Stimulated activated CD4-positive, alpha-beta T cell treated with anti-CD3 and anti-CD28 coated beads, Interleukin-4, amount 100 ng/mL, for 4 hours (primary cell): ENCODE measurements at regions not wholly inside any gene's neighbourhood (a gene's known extent, or its start where the extent isn't known, plus 50 kb on each side); places are given as distances from the start of the nearest gene placed in this dataset.
"Not testable (repeated sequence)": the region's sequence is repeated elsewhere in the genome, so short reads cannot be mapped to it uniquely, and the experiment has no call there.

Source experiments
- DNase-seq, 2 experiments: peaks; one replicate each; pipeline ENCODE4 v3.0.0-alpha.2; 2020

DNA sequence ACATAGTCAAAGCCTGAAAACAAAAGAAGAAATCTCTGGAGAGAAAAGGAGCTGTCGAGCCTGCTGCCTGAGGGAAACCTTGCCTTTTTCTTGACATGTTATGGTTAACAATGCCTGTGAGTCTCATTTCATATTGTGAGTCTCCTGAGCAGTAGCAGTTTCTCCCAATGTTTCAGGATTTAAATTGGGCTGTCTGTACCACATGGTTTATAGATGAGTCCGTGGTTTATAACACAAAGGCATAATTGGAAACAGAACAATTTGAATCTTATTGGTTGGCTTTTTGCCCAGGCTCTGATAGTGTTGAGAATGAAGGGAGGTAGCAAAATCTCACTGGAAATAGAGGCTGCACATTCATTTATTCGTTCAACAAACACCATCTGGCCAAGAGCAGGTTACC is 540.9 kb downstream of the RAB38 start:
- no peak for DNase-seq

DNA sequence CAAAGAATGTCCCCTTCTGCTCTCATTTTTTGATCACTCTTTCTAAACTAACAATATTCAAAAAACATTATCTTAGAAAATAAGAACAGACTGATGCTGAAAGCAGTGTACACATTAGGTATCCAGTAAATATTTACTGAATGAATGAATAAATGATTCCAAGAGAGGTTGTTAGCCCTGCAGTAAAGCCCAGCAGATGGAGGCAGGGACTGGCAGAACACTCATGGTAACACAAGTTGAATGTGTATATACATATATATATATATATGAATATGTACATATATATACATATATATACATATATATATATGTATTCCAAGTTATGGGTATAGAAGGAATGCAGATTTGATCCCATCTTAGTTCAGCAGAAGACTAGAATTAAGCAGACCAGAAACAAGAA is 546.3 kb downstream of the RAB38 start:
- DNase-seq = no peak

DNA sequence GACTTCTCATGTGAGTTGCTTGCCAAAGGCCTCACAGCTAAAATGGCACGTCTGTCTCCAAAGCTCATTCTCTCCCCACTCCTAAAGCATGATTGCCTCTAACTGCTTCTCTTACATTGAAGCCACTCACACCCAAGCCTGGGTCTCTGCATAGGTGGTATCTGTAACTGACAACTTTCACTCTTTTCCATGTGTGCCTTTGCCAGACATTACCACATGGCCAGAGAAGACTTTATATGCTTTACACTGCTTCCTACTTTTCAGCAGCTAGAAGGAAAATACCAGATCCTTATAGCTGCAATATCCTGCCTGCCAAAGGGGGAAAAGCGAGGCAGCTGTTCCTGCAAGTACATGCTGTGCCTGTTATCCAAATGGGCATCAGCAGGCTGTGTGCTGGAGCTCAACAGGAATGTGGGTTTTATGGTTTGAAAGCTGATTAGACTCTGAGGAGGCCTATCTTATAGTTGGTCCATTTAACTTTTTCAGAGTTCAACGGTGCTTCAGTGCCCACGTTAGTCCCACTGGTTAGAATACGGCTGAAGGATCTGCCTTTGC is 547.1 kb downstream of the RAB38 start:
- no peak for DNase-seq

DNA sequence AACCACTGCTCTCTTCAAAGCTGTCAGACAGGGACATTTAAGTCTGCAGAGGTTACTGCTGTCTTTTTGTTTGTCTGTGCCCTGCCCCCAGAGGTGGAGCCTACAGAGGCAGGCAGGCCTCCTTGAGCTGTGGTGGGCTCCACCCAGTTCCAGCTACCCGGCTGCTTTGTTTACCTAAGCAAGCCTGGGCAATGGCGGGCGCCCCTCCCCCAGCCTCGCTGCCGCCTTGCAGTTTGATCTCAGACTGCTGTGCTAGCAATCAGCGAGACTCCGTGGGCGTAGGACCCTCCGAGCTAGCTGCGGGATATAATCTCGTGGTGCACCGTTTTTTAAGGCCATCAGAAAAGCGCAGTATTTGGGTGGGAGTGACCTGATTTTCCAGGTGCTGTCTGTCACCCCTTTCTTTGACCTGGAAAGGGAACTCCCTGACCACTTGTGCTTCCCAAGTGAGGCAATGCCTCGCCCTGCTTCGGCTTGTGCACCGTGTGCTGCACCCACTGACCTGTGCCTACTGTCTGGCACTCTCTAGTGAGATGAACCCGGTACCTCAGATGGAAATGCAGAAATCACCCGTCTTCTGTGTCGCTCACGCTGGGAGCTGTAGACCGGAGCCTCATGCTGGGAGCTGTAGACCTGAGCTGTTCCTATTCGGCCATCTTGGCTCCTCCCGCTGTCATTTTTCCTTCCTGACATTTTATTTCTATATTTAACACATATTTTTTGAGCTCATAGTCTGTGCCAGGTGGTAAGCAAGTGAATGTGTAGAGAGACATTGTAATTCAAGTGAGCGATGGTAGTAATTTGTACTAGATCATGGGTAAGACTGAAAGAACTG is 551.5 kb downstream of the RAB38 start:
- DNase-seq = not testable (repeated sequence)

DNA sequence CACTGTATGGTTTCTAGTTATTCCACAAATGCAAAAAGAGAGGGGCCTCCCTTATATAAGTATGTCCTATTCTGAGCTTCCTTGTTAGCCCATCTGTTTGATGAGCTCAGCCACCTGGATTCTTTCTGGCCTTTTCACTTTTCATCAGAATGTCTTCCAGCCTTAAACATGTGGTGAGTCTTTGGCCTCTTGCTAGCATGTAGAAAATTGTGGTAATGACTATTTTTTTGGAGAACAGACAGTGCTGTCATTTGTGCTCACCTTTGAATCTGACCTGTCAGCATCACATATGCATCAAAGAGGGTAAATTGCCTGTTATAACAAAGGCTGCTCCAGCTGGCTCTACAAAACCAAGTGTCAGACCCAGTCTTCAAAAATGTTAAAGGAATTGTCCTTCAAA is 558.7 kb downstream of the RAB38 start:
- DNase-seq = no peak

DNA sequence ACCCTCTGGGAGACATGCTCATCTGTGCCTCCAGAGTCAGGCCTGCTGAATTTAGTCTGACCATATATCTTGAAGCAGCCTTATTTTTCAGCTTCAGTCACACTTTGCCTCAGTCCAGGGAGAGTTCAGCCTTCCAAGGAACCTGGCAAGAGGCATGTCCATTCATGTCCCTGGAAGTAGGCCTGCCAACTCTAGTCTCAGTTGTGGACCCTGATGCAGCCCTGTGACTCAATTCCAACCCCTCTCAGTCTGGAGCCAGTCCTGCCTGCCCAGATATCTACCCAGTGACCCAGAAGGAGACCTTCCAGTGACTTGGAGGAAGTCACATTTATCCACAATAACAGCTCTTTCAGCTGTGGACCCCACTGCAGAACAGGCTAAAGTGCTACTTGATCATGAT is 566.6 kb downstream of the TMEM135 start:
- no peak for DNase-seq

DNA sequence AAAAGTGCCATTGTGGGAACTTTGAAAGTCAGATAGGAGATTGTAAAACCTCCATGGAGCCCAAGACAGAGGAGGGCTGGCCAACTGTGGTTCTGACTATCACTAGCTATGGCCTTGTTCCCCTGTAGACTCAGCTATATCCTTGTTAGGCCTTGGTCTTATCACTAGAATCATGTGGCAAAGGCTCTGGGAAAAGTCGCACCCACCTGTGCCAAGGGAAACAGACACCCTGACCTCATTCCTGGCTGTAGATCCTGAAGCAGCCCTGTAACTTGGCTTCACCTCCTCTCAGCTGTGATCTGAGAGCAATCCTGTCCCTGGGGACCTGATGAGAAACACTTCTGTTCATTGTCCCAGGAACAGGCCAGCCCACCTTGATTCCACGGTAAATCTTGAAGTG is 566.2 kb downstream of the TMEM135 start:
- DNase-seq = no peak

DNA sequence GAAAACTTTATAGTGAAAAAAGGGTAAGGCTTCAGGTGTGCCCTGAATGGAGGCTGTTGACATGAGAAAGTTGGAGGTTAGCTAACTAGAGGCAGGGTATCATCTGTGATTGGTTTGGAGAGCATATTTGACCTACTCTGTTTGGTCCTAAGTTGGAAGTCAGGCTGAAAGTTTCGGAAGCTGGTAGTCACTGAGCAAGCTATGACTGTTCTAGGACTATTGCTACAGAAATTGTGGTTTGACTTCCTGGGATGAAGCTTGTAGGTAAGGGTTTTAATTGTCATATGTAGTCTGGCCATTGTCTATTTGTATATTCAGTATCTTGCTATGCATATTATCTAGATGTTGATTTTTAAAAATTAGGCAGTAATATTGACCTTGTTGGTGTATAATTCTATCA is 565.0 kb downstream of the TMEM135 start:
- no peak for DNase-seq

DNA sequence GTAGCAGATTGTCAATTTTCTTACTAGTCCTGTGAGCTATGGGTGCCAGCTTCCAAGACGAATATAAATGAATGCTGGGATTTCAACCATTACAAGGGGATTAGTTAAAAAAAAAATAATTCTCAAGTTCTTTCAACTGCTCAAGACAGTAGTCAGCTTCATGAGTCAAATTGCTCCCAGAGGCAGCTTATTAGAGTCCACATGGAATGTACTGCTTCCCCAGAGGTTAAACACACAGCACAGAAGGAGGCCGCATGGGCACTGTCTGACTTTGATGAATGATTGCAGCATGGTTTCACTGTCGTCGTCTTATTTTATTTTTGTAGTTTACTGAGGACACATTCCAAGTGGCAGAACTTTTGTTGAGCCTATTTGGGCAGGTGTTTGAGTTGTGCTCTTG is 563.2 kb downstream of the TMEM135 start:
- DNase-seq = no peak

DNA sequence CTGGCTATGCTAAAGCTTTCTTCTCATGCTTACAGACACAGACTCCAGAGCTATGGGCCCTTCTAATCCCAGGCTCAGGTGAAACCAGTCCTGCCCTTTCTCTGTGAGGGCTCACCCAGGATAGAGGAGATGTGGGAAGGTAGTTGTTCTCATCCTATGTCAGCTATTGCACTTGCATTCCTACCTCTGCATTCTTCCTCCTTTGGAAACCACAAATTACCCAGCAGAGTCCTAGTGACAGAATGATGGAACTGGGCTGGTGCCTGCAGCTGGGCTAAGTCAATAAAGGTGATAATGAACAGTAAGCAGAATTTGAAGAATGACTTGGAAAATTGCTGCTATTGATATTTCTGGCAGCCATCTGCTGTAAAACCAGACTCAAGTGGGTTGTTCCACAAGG is 560.0 kb downstream of the TMEM135 start:
- DNase-seq = no peak

DNA sequence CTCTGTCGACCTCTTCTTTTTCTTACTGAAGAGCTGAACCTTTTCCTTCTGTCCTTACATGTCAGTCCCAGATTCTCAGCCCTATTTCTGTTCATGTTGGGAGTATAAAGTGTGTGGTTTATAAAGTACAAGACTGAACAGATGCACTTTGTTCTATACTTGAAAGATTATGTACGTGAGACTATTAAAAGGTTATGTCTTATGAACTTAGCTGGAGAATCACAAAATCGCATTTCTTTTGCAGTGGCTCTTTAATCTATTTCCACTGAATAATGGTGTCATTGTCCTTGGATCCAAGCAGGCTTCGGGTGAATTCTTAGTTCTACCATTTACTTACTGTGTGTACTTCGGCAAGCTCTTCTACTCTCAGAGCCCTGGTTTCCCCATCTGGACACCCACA is 558.4 kb downstream of the TMEM135 start:
- no peak for DNase-seq

DNA sequence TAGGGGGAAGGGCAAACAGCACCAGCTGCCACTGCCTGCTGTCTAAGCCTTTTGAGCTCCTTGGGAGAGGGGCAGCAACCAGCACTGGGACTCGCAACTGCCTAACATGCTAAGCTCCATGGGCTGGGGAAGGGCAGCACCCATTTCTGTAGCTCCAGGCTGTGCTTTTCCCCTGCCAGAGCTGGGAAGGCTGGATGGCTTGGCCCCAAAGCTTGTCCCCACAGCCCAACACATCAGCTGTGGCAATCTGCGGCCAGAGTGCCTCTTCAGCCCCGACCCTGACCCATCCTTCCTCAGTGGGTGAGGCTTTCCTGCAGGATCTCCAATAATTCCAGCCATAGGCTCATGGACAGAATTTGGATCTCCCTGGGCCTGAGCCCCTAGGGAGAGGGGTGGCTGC is 551.3 kb downstream of the TMEM135 start:
- no peak for DNase-seq

DNA sequence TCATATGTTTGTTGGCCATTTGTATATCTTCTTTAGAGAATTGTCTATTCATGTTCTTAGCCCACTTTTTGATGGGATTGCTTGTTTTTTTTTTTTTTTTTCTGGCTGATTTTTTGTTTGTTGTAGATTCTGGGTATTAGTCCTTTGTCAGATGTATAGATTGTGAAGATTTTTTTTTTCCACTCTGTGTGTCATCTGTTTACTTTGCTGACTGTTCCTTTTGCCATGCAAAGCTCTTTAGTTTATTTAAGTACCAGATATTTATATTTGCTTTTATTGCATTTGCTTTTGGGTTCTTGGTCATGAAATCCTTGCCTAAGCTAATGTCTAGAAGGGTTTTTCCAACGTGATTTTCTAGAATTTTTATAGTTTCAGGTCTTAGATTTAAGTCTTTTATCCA is 547.9 kb downstream of the TMEM135 start:
- DNase-seq = not testable (repeated sequence)

DNA sequence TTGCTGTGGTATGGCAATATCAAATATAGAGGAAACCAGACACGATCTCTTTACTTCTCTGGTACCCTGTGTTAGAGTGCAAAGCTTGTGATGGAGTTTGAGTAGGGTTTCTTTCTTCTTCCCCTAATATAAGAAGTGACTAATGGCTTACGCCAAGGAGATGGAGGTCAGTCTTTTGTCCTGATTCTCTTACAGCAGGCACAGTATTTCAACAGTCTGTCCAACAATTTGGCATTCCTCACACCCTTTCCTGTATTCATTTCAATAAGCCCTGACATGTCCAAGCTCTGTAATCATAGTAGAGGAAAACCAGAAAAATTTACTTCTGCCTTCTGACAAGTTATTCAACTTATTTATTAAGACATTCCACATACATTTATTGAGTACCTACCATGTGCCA is 546.2 kb downstream of the TMEM135 start:
- DNase-seq = no peak

DNA sequence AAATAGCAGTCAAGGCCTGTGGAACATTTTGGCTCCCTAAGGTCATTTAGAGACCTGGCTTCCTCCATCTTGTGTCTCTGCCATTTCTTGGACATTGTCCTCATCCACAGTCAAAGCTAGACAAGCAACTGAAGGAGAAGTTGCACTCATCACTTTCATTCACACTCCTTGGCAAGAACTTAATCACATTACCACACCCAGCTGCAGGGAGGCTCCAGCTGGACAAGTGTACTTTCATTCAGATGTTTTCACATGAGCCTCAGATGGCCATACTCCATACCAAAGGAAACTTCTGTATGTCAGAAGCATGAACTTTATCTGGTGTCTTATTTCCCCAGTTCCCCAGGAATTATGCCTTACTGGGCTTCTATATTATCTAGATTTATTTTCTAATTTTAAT is 537.4 kb downstream of the TMEM135 start:
- DNase-seq = no peak

DNA sequence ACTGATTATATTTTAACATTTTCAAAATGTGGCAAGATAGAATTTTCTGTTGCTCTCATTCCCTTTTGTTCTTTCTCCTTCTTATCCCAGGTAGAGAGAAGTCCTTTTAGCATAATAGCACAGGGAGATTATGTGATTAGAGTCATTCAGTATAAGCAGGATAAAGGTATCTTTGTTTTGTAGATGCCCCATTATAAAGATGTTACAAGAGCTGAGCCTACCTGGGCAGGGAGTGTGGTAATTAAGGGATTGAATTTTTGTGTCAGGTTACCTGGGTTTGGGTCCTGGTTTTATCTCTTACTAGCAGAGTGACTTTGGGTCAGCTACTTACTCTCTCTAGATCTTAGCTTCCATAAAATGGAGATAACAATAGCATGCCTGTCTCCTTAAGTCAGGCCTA is 536.5 kb downstream of the TMEM135 start:
- DNase-seq = no peak

DNA sequence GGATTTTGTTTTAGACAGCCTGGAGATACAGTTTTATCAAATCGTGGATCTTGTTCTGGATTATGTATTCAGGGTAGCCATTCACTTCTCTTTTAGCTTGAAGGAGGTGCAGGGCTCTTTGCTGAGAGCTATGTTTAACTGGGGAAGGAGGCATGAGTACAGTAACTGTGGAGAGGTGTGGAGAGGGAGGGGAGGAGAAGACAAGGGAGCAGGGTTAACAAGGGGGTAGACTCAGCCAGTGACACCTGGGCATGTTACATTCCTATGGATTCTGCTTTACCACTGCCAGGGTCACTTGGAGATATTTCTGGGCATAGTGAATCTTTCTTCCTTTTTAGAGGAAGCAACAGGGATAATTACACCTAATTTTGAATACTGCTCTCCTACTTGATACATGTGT is 536.0 kb downstream of the TMEM135 start:
- DNase-seq = no peak

DNA sequence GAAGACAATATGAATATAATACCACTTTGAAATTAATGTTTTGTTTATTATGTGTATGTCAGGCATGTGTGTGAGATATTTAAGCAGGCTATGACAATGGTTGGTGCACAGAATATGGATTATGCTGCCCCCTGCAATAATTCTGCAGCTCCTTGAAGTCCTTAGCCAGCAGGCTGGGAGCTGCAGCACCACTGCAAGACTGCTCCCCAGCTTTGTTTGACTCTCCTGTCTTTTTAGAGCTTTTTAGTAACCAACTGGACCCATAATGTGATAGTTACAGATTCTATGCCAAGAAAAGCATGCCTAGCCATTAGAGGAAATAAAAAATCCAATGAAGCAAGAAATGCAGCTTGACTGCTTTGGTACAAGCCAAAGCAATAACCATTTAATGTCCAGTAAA is 535.1 kb downstream of the TMEM135 start:
- no peak for DNase-seq

DNA sequence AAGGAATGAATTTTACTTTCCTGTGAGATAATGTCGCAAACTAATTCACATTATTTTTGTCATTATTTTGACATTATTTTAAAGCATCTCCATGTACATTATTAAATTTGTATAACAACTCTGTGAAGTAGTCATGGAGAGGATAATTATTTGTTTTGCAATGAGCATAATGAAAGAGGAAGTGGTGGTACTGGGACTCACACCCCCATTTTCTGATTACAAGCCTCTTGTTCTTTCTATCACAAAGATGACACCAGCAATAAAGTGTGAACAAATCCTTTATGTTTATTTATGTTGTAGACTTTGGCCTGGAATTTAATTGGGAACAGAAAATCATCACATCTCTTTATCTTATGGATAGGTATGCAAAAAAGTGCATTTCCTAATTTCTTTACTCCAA is 522.6 kb downstream of the TMEM135 start:
- no peak for DNase-seq

DNA sequence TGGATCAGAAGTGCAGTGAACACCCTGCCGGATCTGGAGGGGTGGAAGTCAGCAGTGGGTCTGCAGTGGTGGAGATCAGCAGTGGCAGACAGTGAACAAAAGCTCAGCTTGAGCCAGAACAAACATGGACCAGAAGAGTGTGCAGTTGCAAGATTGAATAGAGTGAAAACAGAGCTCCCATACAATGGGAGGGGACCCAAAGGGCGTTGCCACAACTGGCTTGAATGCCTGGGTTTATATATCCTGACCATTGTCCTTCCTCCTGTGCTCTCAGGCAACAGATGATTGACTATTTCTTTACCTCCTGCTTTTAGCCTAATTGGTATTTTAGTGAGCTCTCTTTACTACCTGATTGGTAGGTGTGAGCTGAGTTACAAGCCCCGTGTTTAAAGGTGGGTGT is 522.1 kb downstream of the TMEM135 start:
- not testable (repeated sequence) for DNase-seq

DNA sequence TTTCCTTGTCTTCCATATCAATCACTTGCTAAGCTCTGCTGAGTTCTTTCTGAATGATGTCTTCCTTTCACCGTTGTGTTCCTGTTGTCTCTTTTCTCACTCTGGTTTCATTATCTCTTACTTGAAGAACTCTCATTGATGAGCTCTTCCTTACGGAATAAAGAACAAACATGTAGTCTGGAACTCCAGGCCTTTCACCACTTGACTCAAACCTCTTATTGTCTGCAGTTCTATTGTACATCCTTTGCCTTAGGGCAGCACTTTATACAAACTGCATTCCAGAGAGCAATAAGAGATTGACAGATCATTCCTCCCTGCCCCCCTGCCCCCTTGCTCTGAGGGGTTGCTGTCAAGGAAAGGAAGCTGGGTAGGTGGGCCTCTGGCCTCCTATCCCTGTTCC is 517.4 kb downstream of the TMEM135 start:
- no peak for DNase-seq

DNA sequence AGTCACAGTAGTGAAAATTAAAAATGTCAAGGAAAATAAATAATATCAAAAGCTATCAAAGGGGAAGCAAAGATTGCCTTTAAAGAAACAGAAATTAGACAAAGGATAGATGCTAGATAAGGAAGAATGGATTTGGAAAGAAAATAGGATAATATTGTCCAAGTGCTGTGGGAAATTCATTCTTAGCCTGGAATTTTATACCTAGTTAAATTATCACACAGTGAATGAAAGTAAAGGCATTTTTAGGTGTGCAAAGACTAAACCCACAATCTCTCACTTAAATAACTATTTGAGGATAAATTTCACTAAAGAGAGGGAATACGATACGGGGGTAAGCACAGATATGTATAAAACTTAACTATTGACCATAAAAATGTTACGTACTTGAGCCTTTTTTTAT is 511.1 kb downstream of the TMEM135 start:
- DNase-seq = no peak

DNA sequence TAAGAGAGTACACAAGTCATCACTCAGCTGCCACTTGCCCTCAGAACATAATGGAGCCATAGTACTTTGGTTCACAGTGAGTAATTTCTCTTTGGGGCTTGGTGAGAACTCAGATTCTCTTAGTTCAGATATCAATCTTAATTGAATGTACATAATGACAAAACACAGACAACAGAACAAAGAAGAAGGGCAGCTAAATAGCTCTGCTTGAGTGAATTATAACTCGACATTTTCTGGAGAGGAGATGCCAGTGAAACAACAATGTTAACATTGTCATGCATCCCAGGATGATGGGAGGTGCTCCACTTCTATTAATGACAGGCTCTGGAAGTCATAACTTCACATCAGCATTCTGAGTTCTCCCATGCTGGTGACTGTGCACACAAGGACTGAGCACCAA is 508.1 kb downstream of the TMEM135 start:
- DNase-seq = no peak

DNA sequence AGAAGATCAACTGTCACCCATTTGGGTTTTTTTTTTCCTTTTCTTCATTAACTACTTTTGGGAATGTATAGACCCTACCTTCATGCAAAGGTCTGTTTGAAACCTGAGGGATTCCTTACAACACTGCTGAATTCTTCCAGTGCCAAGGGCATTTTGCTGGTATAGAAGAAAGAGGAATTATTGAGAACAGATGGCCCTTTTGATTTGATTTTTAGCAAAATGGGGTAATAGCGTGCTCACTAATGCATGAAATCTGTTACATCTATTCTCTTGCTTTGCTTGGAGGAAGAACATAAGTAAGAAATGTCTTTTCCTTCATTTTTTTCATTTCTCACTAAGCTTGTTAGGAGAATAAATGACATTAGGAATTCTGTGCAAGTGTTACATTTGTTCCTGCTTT is 501.9 kb downstream of the TMEM135 start:
- DNase-seq = no peak

DNA sequence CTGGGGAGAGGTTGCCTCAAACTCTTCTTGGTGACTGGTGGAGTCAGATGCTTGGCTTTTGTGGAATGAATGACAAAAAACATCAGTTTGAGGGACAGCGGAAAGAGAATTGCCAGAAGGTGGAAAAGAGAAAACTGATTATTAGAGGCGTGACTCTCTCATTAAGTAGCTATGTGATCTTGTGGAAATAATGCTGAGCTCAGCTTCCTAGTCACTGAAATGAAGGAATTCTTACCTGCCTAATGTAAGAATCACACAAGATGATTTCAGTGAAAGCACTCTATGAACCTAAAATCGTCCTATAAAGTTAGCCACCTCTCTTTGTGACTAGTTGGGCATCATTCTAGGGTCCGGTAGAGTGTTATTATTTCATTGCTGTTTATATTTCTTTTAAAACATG is 498.8 kb downstream of the TMEM135 start:
- no peak for DNase-seq
